IMR-90 (cell line): ENCODE measurements at regions not wholly inside any gene's neighbourhood (a gene's known extent, or its start where the extent isn't known, plus 50 kb on each side); places are given as distances from the start of the nearest gene placed in this dataset.

Source experiments
- ATAC-seq: fragments of 200-7000 bp; cut with Tn5 transposase; 2 replicates; pipeline ENCODE4 v1.9.1; 2020; ENCODE audit warnings: low read depth, mild to moderate bottlenecking, moderate library complexity
- BruUV-seq: library from RNA; stranded (reverse); fragments of 400-500 nt; replicated peaks from 2 replicates; lab custom pipeline; 2021; lab: Mats Ljungman, UMichigan
- CTCF ChIA-PET: fragments of 300-600 bp; formaldehyde crosslinking; extraction: SDS; loops from one replicate; lab custom pipeline; 2021; ENCODE audit warnings: antibody characterized with exemption; lab: Yijun Ruan, JAX
- POLR2A ChIA-PET: fragments of 300-600 bp; sonication (Branson Sonifier 250); formaldehyde crosslinking; loops from one replicate; lab custom pipeline; 2022; ENCODE audit warnings: antibody characterized with exemption; ENCODE audit not compliant: unreplicated experiment; lab: Charles Lee
- DNase-seq: peaks from one replicate; pipeline ENCODE4 v3.0.0; 2013
- H2AFZ ChIP-seq: replicated peaks from 2 replicates; pipeline ENCODE3; 2013; ENCODE audit warnings: low read length, mild to moderate bottlenecking; ENCODE audit not compliant: poor library complexity
- H2AK5ac ChIP-seq: 2 replicates; pipeline ENCODE4 v1.6.1; 2013; ENCODE audit warnings: low read depth, low read length, inconsistent platforms
- H2AK9ac ChIP-seq: replicated peaks from 2 replicates; pipeline ENCODE3; 2013; ENCODE audit warnings: mild to moderate bottlenecking, low read depth, low read length, moderate library complexity; ENCODE audit not compliant: poor library complexity
- H2BK120ac ChIP-seq: 2 replicates; pipeline ENCODE4 v1.6.1; 2013; ENCODE audit warnings: low read depth, low read length, inconsistent platforms
- H2BK15ac ChIP-seq: 3 replicates; pipeline ENCODE4 v1.6.1; 2013; ENCODE audit warnings: low read depth, low read length, inconsistent platforms
- H2BK20ac ChIP-seq: 2 replicates; pipeline ENCODE4 v1.6.1; 2013; ENCODE audit warnings: low read depth, mild to moderate bottlenecking, inconsistent platforms, low read length, moderate library complexity
- H2BK5ac ChIP-seq: 2 replicates; pipeline ENCODE4 v1.6.1; 2013; ENCODE audit warnings: mild to moderate bottlenecking, low read depth, low read length, inconsistent platforms; ENCODE audit not compliant: poor library complexity, severe bottlenecking
- H3K14ac ChIP-seq: replicated peaks from 2 replicates; pipeline ENCODE4 v1.6.1; 2013; ENCODE audit warnings: low read depth, low read length, inconsistent platforms
- H3K18ac ChIP-seq: 2 replicates; pipeline ENCODE4 v1.6.1; 2013; ENCODE audit warnings: low read depth, low read length, control low read depth
- H3K23ac ChIP-seq: 2 replicates; pipeline ENCODE4 v1.6.1; 2013; ENCODE audit warnings: low read depth, low read length, inconsistent platforms
- H3K27ac ChIP-seq: 2 replicates; pipeline ENCODE4 v1.5.1; 2013; ENCODE audit warnings: mild to moderate bottlenecking, control low read depth, low read length; ENCODE audit not compliant: insufficient read depth
- H3K27me3 ChIP-seq: 2 replicates; pipeline ENCODE4 v1.6.1; 2013; ENCODE audit warnings: low read length; ENCODE audit not compliant: control insufficient read depth, insufficient read depth
- H3K36me3 ChIP-seq: 2 replicates; pipeline ENCODE4 v1.6.1; 2013; ENCODE audit warnings: low read length, mixed read lengths; ENCODE audit not compliant: control insufficient read depth, insufficient read depth
- H3K4ac ChIP-seq: 2 replicates; pipeline ENCODE4 v1.6.1; 2013; ENCODE audit warnings: low read depth, low read length, inconsistent platforms
- H3K4me1 ChIP-seq: 2 replicates; pipeline ENCODE4 v1.6.1; 2013; ENCODE audit warnings: low read length, mixed read lengths; ENCODE audit not compliant: control insufficient read depth, insufficient read depth
- H3K4me2 ChIP-seq: 2 replicates; pipeline ENCODE4 v1.6.1; 2013; ENCODE audit warnings: low read depth, mild to moderate bottlenecking, control low read depth, low read length, moderate library complexity
- H3K4me3 ChIP-seq: 2 replicates; pipeline ENCODE4 v1.5.1; 2013; ENCODE audit warnings: low read depth, mild to moderate bottlenecking, control low read depth, low read length, moderate library complexity; ENCODE audit not compliant: insufficient read depth
- H3K56ac ChIP-seq: 2 replicates; pipeline ENCODE4 v1.6.1; 2013; ENCODE audit warnings: low read length, inconsistent platforms; ENCODE audit not compliant: insufficient read depth; ENCODE audit errors: extremely low read depth
- H3K79me1 ChIP-seq, 2 experiments: 2 replicates each; pipeline ENCODE4 v1.6.1; 2013; ENCODE audit warnings: low read length in 2 of 2, inconsistent platforms in 1 of 2, low read depth in 1 of 2
- H3K9ac ChIP-seq: 2 replicates; pipeline ENCODE4 v1.6.1; 2013; ENCODE audit warnings: low read depth, low read length, control low read depth
- H3K9me1 ChIP-seq: 2 replicates; pipeline ENCODE4 v1.6.1; 2013; ENCODE audit warnings: low read length, inconsistent platforms; ENCODE audit not compliant: insufficient read depth
- H3K9me3 ChIP-seq: 2 replicates; pipeline ENCODE4 v1.6.1; 2013; ENCODE audit warnings: low read length; ENCODE audit not compliant: control insufficient read depth, insufficient read depth
- H4K20me1 ChIP-seq: 2 replicates; pipeline ENCODE4 v1.6.1; 2013; ENCODE audit warnings: low read length, inconsistent platforms; ENCODE audit not compliant: insufficient read depth
- H4K5ac ChIP-seq: 2 replicates; pipeline ENCODE4 v1.6.1; 2013; ENCODE audit warnings: mild to moderate bottlenecking, low read depth, low read length, control low read depth
- H4K8ac ChIP-seq, 2 experiments: 2 replicates each; pipeline ENCODE4 v1.6.1; 2013; ENCODE audit warnings: low read depth in 2 of 2, low read length in 2 of 2, control low read depth in 1 of 2, inconsistent platforms in 1 of 2
- H4K91ac ChIP-seq: 2 replicates; pipeline ENCODE4 v1.6.1; 2013; ENCODE audit warnings: low read depth, low read length, inconsistent platforms; ENCODE audit not compliant: insufficient read depth
- BHLHE40 ChIP-seq: fragments of 150-350 bp; IDR thresholded peaks from 2 replicates; pipeline ENCODE4 v1.6.1; 2016; ENCODE audit warnings: mild to moderate bottlenecking, low read depth, low read length
- CEBPB ChIP-seq: IDR thresholded peaks from 2 replicates; pipeline ENCODE4 v1.6.1; 2012; ENCODE audit warnings: low read depth, low read length, improper control_type of control experiment
- CHD1 ChIP-seq: IDR thresholded peaks from 2 replicates; pipeline ENCODE4 v1.6.1; 2012; ENCODE audit warnings: low read depth, low read length, improper control_type of control experiment
- CTCF ChIP-seq: conservative IDR thresholded peaks from 2 replicates; pipeline ENCODE4 v1.5.1; 2012; ENCODE audit warnings: mild to moderate bottlenecking, low read depth, low read length, improper control_type of control experiment
- FOS ChIP-seq: fragments of 150-350 bp; IDR thresholded peaks from 2 replicates; pipeline ENCODE4 v1.6.1; 2016; ENCODE audit warnings: low read depth, low read length
- MAFK ChIP-seq: IDR thresholded peaks from 2 replicates; pipeline ENCODE4 v1.6.1; 2012; ENCODE audit warnings: low read depth, low read length, improper control_type of control experiment
- MAZ ChIP-seq: IDR thresholded peaks from 2 replicates; pipeline ENCODE4 v1.6.1; 2012; ENCODE audit warnings: low read depth, mild to moderate bottlenecking, low read length, improper control_type of control experiment, moderate library complexity, borderline replicate concordance
- MXI1 ChIP-seq: IDR thresholded peaks from 2 replicates; pipeline ENCODE4 v1.6.1; 2012; ENCODE audit warnings: low read depth, mild to moderate bottlenecking, low read length, moderate library complexity, borderline replicate concordance
- NFE2L2 ChIP-seq: fragments of 150-350 bp; IDR thresholded peaks from 2 replicates; pipeline ENCODE4 v1.6.1; 2016; ENCODE audit warnings: low read depth, mild to moderate bottlenecking, low read length
- POLR2A ChIP-seq: IDR thresholded peaks from 2 replicates; pipeline ENCODE4 v1.6.1; 2012; ENCODE audit warnings: mild to moderate bottlenecking, low read depth, low read length
- RAD21 ChIP-seq: IDR thresholded peaks from 2 replicates; pipeline ENCODE4 v1.6.1; 2012; ENCODE audit warnings: low read length, improper control_type of control experiment
- RCOR1 ChIP-seq: IDR thresholded peaks from 2 replicates; pipeline ENCODE4 v1.6.1; 2012; ENCODE audit warnings: mild to moderate bottlenecking, low read length, improper control_type of control experiment; ENCODE audit not compliant: insufficient replicate concordance
- RFX5 ChIP-seq: IDR thresholded peaks from 2 replicates; pipeline ENCODE4 v1.8.0; 2012; ENCODE audit warnings: low read depth, mild to moderate bottlenecking, low read length, moderate library complexity
- SMC3 ChIP-seq: fragments of 150-350 bp; IDR thresholded peaks from 2 replicates; pipeline ENCODE4 v1.6.1; 2016; ENCODE audit warnings: low read depth, mild to moderate bottlenecking, antibody characterized with exemption, low read length, moderate library complexity
- WGBS, 2 experiments: methylation state at CpG; one replicate each; pipeline versions ENCODE4 v1.1.5 to v1.1.7; 2013; ENCODE audit warnings: missing lambda C conversion rate in 2 of 2; ENCODE audit not compliant: insufficient read length in 1 of 2; ENCODE audit errors: extremely low coverage in 2 of 2; 5-methylcytosine and 5-hydroxymethylcytosine counted together
- dilution Hi-C: fragments of 300-500 bp; cut with HindIII; formaldehyde crosslinking; loops from one replicate; pipeline ENCODE4 v1.14.3; 2018; ENCODE audit warnings: low sequenced_read_pairs; ENCODE audit not compliant: unreplicated experiment
- in situ Hi-C: fragments of 300-500 bp; cut with MboI; formaldehyde crosslinking; loops from 3 replicates; pipeline ENCODE4 v1.14.3; 2019; ENCODE audit warnings: low sequenced_read_pairs, inconsistent platforms, mixed read lengths
- intact Hi-C: fragments of 100-400 bp; cut with micrococcal nuclease; formaldehyde crosslinking; loops from 2 replicates; pipeline ENCODE4 v1.10.0; 2022

- no peaks in the 10 kb centered on the region for H3K9me1 ChIP-seq
- dilution Hi-C loops (no loop called here), intact Hi-C loops (no loop called here), in situ Hi-C loops (no loop called here)
- H3K27ac ChIP-seq = no peak overlapping the region
- no peak overlapping the region for H2BK15ac ChIP-seq
- no peaks in the 10 kb centered on the region for H3K9me3 ChIP-seq
- no peak overlapping the region for H2BK120ac ChIP-seq
- TF ChIP-seq CHD1 = no peak
- no peak for TF ChIP-seq MAZ
- TF ChIP-seq CTCF = no peak
- no peak for TF ChIP-seq SMC3
- TF ChIP-seq MAFK = no peak
- no peak for TF ChIP-seq NFE2L2
- TF ChIP-seq CEBPB = no peak
- no peak for TF ChIP-seq POLR2A
- no peak for TF ChIP-seq MXI1
- no peak for TF ChIP-seq RAD21
- no peak for TF ChIP-seq BHLHE40
- TF ChIP-seq FOS = no peak
- TF ChIP-seq RCOR1 = no peak
- TF ChIP-seq RFX5 = no peak
- WGBS, 2 experiments = 0% methylated on average over 1 of the region's 4 CpGs; no CpG with 5 or more reads in 1 of the 2 experiments
- no peaks in the 10 kb centered on the region for H4K20me1 ChIP-seq
- no peak overlapping the region for H3K9ac ChIP-seq
- no peak overlapping the region for H2AK5ac ChIP-seq
- H2BK20ac ChIP-seq = no peak overlapping the region
- H3K79me1 ChIP-seq = no peaks in the 10 kb centered on the region
- no peak overlapping the region for H3K23ac ChIP-seq
- H4K8ac ChIP-seq = no peak overlapping the region
- H2BK5ac ChIP-seq = no peak overlapping the region
- H3K36me3 ChIP-seq = no peaks in the 10 kb centered on the region
- no TSS peak for BruUV-seq
- no peak overlapping the region for H4K91ac ChIP-seq
- ATAC-seq = no peak
- H3K4me2 ChIP-seq = no peak overlapping the region
- H3K4me1 ChIP-seq = no peaks in the 10 kb centered on the region
- POLR2A ChIA-PET = interaction anchor here (0.6 kb wide), 1 partner anchor 13 kb away, joined by 3 read pairs; no protein-coding TSS in a partner anchor
- H3K56ac ChIP-seq = no peak overlapping the region
- H3K14ac ChIP-seq = no peak overlapping the region
- CTCF ChIA-PET = no interaction called here
- no peak overlapping the region for H4K5ac ChIP-seq
- no peak overlapping the region for H3K4ac ChIP-seq
- no peak overlapping the region for H3K18ac ChIP-seq
- H3K27me3 ChIP-seq = peaks cover 2% of the 10 kb centered on the region; the same call in 1 of the 2 replicates
- no peak for DNase-seq
- no peak overlapping the region for H2AFZ ChIP-seq
- H3K4me3 ChIP-seq = no peak overlapping the region
- no peak overlapping the region for H2AK9ac ChIP-seq
Observed at GRCh38 chr9:89721176-89721700, 116.4 kb downstream of the GADD45G start.
